Loucy (cell line): ENCODE measurements at regions not wholly inside any gene's neighbourhood (a gene's known extent, or its start where the extent isn't known, plus 50 kb on each side); places are given as distances from the start of the nearest gene placed in this dataset.

Experiments
- H2AFZ ChIP-seq: fragments of 200-600 bp; sonication (generic); 2 replicates; pipeline ENCODE4 v1.6.0; 2016; ENCODE audit warnings: antibody characterized with exemption, mild to moderate bottlenecking, low read length, moderate library complexity
- H3F3A ChIP-seq: fragments of 200-600 bp; 2 replicates; pipeline ENCODE4 v1.6.0; 2016; ENCODE audit warnings: antibody characterized with exemption, low read depth, mild to moderate bottlenecking
- H3K27me3 ChIP-seq: fragments of 200-600 bp; sonication (generic); 2 replicates; pipeline ENCODE4 v1.6.1; 2014; ENCODE audit warnings: low read length, mild to moderate bottlenecking; ENCODE audit not compliant: insufficient read depth, poor library complexity, severe bottlenecking
- H3K36me3 ChIP-seq: fragments of 200-600 bp; sonication (generic); 2 replicates; pipeline ENCODE4 v1.6.1; 2016; ENCODE audit warnings: low read length; ENCODE audit not compliant: insufficient read depth
- H3K4me1 ChIP-seq: fragments of 200-600 bp; sonication (generic); 2 replicates; pipeline ENCODE4 v1.5.1; 2014; ENCODE audit warnings: low read length, mild to moderate bottlenecking; ENCODE audit not compliant: insufficient read depth, poor library complexity, severe bottlenecking
- H3K4me2 ChIP-seq: fragments of 200-600 bp; sonication (generic); 2 replicates; pipeline ENCODE4 v1.6.0; 2014; ENCODE audit warnings: antibody characterized with exemption, low read length, low read depth, mild to moderate bottlenecking; ENCODE audit not compliant: poor library complexity, severe bottlenecking
- H3K4me3 ChIP-seq: fragments of 200-600 bp; sonication (generic); 2 replicates; pipeline ENCODE4 v1.5.1; 2014; ENCODE audit warnings: low read length, mild to moderate bottlenecking, mixed read lengths; ENCODE audit not compliant: poor library complexity, severe bottlenecking
- H3K79me2 ChIP-seq: fragments of 200-600 bp; sonication (generic); 2 replicates; pipeline ENCODE4 v1.6.1; 2014; ENCODE audit warnings: low read length; ENCODE audit not compliant: insufficient read depth
- H3K9ac ChIP-seq: fragments of 200-600 bp; sonication (generic); 2 replicates; pipeline ENCODE4 v1.6.0; 2014; ENCODE audit warnings: mild to moderate bottlenecking, low read depth, low read length, moderate library complexity; ENCODE audit not compliant: poor library complexity, severe bottlenecking
- H3K9me2 ChIP-seq: fragments of 200-600 bp; sonication (generic); replicated peaks from 2 replicates; pipeline ENCODE4 v1.6.1; 2016; ENCODE audit warnings: low read depth, low read length, mixed read lengths
- H3K9me3 ChIP-seq: fragments of 200-600 bp; sonication (generic); 2 replicates; pipeline ENCODE4 v1.6.1; 2014; ENCODE audit warnings: mild to moderate bottlenecking, antibody characterized with exemption, low read length, low read depth; ENCODE audit not compliant: insufficient read depth
- H4K20me1 ChIP-seq: fragments of 200-600 bp; sonication (generic); 2 replicates; pipeline ENCODE4 v1.6.0; 2014; ENCODE audit warnings: antibody characterized with exemption, low read length, mild to moderate bottlenecking; ENCODE audit not compliant: insufficient read depth, poor library complexity, severe bottlenecking
- EZH2phosphoT487 ChIP-seq: fragments of 200-600 bp; IDR thresholded peaks from 2 replicates; pipeline ENCODE4 v1.6.1; 2018; ENCODE audit warnings: antibody characterized with exemption, mild to moderate bottlenecking, moderate library complexity, borderline replicate concordance
- TF ChIP-seq, protein P1 (sequence below): fragments of 200-600 bp; sonication (generic); conservative IDR thresholded peaks from 2 replicates; pipeline ENCODE4 v1.5.1; 2014; ENCODE audit warnings: mild to moderate bottlenecking, antibody characterized with exemption, low read length

GRCh38 chr5:104817127-104817526, 1254.5 kb upstream of the NUDT12 start:
- H3K79me2 ChIP-seq = no peaks in the 10 kb centered on the region
- TF ChIP-seq, protein P1, sequence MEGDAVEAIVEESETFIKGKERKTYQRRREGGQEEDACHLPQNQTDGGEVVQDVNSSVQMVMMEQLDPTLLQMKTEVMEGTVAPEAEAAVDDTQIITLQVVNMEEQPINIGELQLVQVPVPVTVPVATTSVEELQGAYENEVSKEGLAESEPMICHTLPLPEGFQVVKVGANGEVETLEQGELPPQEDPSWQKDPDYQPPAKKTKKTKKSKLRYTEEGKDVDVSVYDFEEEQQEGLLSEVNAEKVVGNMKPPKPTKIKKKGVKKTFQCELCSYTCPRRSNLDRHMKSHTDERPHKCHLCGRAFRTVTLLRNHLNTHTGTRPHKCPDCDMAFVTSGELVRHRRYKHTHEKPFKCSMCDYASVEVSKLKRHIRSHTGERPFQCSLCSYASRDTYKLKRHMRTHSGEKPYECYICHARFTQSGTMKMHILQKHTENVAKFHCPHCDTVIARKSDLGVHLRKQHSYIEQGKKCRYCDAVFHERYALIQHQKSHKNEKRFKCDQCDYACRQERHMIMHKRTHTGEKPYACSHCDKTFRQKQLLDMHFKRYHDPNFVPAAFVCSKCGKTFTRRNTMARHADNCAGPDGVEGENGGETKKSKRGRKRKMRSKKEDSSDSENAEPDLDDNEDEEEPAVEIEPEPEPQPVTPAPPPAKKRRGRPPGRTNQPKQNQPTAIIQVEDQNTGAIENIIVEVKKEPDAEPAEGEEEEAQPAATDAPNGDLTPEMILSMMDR = no peak
- TF ChIP-seq EZH2phosphoT487 = no peak
- no peak overlapping the region for H2AFZ ChIP-seq
- H3K4me3 ChIP-seq = no peak overlapping the region
- no peaks in the 10 kb centered on the region for H4K20me1 ChIP-seq
- H3K27me3 ChIP-seq = no peaks in the 10 kb centered on the region
- H3K9me2 ChIP-seq = no peaks in the 10 kb centered on the region
- no peaks in the 10 kb centered on the region for H3K36me3 ChIP-seq
- no peak overlapping the region for H3K4me2 ChIP-seq
- H3K4me1 ChIP-seq = no peaks in the 10 kb centered on the region
- H3F3A ChIP-seq = no peaks in the 10 kb centered on the region
- no peak overlapping the region for H3K9ac ChIP-seq
- H3K9me3 ChIP-seq = no peaks in the 10 kb centered on the region

DNA sequence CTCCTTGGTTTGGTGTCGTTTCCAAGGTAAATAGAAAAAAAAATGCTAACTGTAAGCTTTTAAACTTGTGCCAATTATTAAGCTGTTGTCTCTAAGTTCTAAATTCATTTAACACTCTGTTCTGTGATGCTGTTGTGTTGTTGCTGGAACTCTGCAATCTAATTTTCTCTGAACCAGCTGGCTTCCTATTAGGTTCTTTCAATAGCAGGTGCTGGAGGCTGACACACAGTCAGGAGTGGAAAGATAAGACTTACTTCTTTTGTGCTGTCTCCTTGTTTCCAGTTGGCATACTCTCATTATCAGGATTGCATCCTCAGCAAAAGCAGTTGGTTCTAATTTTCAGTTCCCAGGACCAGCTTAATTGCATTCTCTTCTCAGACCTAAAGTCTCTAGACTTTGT, 1252.6 kb upstream of the NUDT12 start:
- Histone ChIP-seq H3K79me2 (no peaks in the 10 kb centered on the region), H2AFZ (no peak overlapping the region)

DNA sequence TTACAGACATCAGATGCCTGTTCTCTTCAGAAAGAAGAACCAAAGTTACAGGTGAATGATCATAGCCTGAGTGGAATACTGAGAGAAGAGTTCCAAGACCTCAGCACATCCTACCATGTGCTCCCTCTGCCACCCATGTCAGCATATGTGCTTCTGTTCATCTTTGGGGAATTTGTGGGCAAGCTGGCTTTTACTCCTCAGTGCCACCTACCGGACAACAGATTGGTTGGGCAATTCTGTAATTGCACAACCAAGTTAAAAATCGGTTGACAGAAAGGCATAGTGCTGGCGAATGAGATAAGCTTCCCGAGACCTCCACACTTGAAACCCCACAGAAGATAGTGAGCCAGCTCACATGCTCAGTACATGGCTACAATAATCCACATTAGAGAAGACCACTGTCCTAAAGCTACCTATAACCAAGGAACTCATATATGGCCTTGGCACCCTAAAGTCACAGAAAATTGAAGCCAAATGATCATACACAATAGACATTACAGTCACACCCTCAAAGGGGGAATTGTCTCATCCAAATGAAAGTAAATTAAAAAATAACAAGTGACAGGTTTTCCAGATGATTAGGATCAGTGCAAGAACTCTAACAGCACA, 1238.0 kb upstream of the NUDT12 start:
- Histone ChIP-seq H3K4me2 (no peak overlapping the region), H3K4me1 (no peaks in the 10 kb centered on the region), H3K27me3 (no peaks in the 10 kb centered on the region), H3K9me2 (no peaks in the 10 kb centered on the region), H3F3A (no peaks in the 10 kb centered on the region), H3K4me3 (no peak overlapping the region), H3K36me3 (no peaks in the 10 kb centered on the region), H2AFZ (no peak overlapping the region), H3K9me3 (no peaks in the 10 kb centered on the region), H4K20me1 (no peaks in the 10 kb centered on the region), H3K79me2 (no peaks in the 10 kb centered on the region), H3K9ac (no peak overlapping the region)
- no peak for TF ChIP-seq EZH2phosphoT487
- TF ChIP-seq, protein P1 = peak; percentile 20; the same call in 1 of the 2 replicates

More for the DNA sequence above, 1252.6 kb upstream of the NUDT12 start:
- Histone ChIP-seq H3K4me3 (no peak overlapping the region), H3K27me3 (no peaks in the 10 kb centered on the region), H3K9me3 (no peaks in the 10 kb centered on the region), H4K20me1 (no peaks in the 10 kb centered on the region), H3K9ac (no peak overlapping the region), H3K4me2 (no peak overlapping the region), H3K36me3 (no peaks in the 10 kb centered on the region), H3K9me2 (no peaks in the 10 kb centered on the region), H3K4me1 (no peaks in the 10 kb centered on the region), H3F3A (no peaks in the 10 kb centered on the region)
- no peak for TF ChIP-seq EZH2phosphoT487
- TF ChIP-seq, protein P1 = no peak
